ENCODE measurements at regions not wholly inside any gene's neighbourhood (a gene's known extent, or its start where the extent isn't known, plus 50 kb on each side); places are given as distances from the start of the nearest gene placed in this dataset.

DNA sequence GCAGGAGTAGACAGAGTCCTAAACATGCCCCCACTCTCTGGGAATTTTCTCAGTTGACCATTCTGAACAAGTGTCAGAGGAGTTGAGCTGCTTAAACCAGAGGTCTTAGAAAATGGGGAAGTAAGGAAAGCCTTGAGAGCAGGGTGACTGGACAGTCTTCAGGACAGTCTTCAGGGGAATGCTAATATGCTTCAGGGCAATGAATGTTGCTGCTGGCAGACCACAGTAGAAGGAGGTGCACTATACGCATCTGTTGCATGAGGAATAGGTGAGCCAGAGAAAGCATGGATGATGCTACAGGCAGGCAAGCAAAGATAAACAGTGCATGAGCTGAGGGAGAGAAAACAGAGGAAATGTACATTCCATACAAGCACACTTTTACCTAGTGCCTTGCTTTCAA, 196.6 kb upstream of the GPR12 start:
- TF ChIP-seq, protein P1, sequence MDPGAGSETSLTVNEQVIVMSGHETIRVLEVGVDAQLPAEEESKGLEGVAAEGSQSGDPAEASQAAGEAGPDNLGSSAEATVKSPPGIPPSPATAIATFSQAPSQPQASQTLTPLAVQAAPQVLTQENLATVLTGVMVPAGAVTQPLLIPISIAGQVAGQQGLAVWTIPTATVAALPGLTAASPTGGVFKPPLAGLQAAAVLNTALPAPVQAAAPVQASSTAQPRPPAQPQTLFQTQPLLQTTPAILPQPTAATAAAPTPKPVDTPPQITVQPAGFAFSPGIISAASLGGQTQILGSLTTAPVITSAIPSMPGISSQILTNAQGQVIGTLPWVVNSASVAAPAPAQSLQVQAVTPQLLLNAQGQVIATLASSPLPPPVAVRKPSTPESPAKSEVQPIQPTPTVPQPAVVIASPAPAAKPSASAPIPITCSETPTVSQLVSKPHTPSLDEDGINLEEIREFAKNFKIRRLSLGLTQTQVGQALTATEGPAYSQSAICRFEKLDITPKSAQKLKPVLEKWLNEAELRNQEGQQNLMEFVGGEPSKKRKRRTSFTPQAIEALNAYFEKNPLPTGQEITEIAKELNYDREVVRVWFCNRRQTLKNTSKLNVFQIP (CRISPR knock-in tag; IDR thresholded peaks at IDR 0.05; ENCODE audit: borderline replicate concordance, low read depth): no peak
- TF ChIP-seq OSR1 (CRISPR knock-in tag; IDR thresholded peaks at IDR 0.05): no peak
- TF ChIP-seq RARB (CRISPR knock-in tag; IDR thresholded peaks at IDR 0.05): no peak
- no peak for TF ChIP-seq ZFP3 (CRISPR knock-in tag; IDR thresholded peaks at IDR 0.05)
- TF ChIP-seq ISL1 (CRISPR knock-in tag; IDR thresholded peaks at IDR 0.05): no peak
- TF ChIP-seq, protein P2, sequence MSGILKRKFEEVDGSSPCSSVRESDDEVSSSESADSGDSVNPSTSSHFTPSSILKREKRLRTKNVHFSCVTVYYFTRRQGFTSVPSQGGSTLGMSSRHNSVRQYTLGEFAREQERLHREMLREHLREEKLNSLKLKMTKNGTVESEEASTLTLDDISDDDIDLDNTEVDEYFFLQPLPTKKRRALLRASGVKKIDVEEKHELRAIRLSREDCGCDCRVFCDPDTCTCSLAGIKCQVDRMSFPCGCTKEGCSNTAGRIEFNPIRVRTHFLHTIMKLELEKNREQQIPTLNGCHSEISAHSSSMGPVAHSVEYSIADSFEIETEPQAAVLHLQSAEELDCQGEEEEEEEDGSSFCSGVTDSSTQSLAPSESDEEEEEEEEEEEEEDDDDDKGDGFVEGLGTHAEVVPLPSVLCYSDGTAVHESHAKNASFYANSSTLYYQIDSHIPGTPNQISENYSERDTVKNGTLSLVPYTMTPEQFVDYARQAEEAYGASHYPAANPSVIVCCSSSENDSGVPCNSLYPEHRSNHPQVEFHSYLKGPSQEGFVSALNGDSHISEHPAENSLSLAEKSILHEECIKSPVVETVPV (CRISPR knock-in tag; IDR thresholded peaks at IDR 0.05): no peak
- TF ChIP-seq SNAI2 (CRISPR knock-in tag; IDR thresholded peaks at IDR 0.05): no peak
- no peak for TF ChIP-seq ZNF70 (CRISPR knock-in tag; IDR thresholded peaks at IDR 0.05)
- TF ChIP-seq, protein P3, sequence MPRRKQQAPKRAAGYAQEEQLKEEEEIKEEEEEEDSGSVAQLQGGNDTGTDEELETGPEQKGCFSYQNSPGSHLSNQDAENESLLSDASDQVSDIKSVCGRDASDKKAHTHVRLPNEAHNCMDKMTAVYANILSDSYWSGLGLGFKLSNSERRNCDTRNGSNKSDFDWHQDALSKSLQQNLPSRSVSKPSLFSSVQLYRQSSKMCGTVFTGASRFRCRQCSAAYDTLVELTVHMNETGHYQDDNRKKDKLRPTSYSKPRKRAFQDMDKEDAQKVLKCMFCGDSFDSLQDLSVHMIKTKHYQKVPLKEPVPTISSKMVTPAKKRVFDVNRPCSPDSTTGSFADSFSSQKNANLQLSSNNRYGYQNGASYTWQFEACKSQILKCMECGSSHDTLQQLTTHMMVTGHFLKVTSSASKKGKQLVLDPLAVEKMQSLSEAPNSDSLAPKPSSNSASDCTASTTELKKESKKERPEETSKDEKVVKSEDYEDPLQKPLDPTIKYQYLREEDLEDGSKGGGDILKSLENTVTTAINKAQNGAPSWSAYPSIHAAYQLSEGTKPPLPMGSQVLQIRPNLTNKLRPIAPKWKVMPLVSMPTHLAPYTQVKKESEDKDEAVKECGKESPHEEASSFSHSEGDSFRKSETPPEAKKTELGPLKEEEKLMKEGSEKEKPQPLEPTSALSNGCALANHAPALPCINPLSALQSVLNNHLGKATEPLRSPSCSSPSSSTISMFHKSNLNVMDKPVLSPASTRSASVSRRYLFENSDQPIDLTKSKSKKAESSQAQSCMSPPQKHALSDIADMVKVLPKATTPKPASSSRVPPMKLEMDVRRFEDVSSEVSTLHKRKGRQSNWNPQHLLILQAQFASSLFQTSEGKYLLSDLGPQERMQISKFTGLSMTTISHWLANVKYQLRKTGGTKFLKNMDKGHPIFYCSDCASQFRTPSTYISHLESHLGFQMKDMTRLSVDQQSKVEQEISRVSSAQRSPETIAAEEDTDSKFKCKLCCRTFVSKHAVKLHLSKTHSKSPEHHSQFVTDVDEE (CRISPR knock-in tag; IDR thresholded peaks at IDR 0.05): no peak
- TF ChIP-seq TCF4 (CRISPR knock-in tag; IDR thresholded peaks at IDR 0.05; ENCODE audit: borderline replicate concordance): no peak
- TF ChIP-seq, protein P4, sequence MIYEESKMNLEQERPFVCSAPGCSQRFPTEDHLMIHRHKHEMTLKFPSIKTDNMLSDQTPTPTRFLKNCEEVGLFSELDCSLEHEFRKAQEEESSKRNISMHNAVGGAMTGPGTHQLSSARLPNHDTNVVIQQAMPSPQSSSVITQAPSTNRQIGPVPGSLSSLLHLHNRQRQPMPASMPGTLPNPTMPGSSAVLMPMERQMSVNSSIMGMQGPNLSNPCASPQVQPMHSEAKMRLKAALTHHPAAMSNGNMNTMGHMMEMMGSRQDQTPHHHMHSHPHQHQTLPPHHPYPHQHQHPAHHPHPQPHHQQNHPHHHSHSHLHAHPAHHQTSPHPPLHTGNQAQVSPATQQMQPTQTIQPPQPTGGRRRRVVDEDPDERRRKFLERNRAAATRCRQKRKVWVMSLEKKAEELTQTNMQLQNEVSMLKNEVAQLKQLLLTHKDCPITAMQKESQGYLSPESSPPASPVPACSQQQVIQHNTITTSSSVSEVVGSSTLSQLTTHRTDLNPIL (CRISPR knock-in tag; IDR thresholded peaks at IDR 0.05; ENCODE audit: low read depth): no peak
- TF ChIP-seq TOX (CRISPR knock-in tag; IDR thresholded peaks at IDR 0.05; ENCODE audit: borderline replicate concordance): no peak
- TF ChIP-seq BACH2 (CRISPR knock-in tag; IDR thresholded peaks at IDR 0.05; ENCODE audit: borderline replicate concordance): no peak
- TF ChIP-seq ARNTL (CRISPR knock-in tag; IDR thresholded peaks at IDR 0.05; ENCODE audit: borderline replicate concordance, low read depth): no peak
- TF ChIP-seq CSDC2 (CRISPR knock-in tag; IDR thresholded peaks at IDR 0.05): no peak
- no peak for ATAC-seq

DNA sequence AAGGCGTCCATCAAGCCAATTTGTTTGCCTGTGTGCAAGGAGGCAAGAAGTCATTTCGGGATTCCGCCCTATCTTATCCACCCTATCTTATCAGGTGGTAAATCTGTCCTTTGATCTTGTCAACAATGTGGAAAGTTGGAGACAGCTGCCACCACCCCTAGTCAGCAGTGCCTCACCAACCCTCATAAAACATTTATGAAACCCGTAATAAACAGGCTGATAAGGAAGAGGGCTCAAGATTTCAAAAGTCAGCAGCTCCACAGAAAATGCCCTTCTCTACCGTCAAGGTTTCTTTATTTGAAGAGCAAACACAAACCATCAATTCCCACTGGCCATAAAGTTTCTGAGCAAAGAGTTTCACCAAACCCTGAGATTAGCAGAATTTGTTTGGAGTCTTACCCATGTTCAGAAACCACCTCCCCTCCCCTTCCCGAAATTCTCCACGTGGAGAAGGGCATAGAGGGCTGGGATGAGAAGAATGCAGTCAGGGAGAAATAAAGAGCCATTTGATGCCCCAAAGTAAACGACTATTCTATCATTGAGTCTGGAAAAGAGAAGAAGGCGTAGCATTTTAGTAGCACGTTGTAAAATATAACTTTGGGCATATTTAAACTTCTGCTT, 196.0 kb upstream of the GPR12 start:
- TF ChIP-seq, protein P5, sequence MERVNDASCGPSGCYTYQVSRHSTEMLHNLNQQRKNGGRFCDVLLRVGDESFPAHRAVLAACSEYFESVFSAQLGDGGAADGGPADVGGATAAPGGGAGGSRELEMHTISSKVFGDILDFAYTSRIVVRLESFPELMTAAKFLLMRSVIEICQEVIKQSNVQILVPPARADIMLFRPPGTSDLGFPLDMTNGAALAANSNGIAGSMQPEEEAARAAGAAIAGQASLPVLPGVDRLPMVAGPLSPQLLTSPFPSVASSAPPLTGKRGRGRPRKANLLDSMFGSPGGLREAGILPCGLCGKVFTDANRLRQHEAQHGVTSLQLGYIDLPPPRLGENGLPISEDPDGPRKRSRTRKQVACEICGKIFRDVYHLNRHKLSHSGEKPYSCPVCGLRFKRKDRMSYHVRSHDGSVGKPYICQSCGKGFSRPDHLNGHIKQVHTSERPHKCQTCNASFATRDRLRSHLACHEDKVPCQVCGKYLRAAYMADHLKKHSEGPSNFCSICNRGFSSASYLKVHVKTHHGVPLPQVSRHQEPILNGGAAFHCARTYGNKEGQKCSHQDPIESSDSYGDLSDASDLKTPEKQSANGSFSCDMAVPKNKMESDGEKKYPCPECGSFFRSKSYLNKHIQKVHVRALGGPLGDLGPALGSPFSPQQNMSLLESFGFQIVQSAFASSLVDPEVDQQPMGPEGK (CRISPR knock-in tag; IDR thresholded peaks at IDR 0.05; ENCODE audit: borderline replicate concordance): no peak
- TF ChIP-seq ZNF565 (CRISPR knock-in tag; conservative IDR thresholded peaks at IDR 0.05; ENCODE audit: low read depth) (no peak), ZNF8 (CRISPR knock-in tag; IDR thresholded peaks at IDR 0.05) (no peak), CSDC2 (CRISPR knock-in tag; IDR thresholded peaks at IDR 0.05) (no peak), ZNF70 (CRISPR knock-in tag; IDR thresholded peaks at IDR 0.05) (no peak), ARNTL (CRISPR knock-in tag; IDR thresholded peaks at IDR 0.05; ENCODE audit: borderline replicate concordance, low read depth) (no peak)
- TF ChIP-seq, protein P2 (CRISPR knock-in tag; IDR thresholded peaks at IDR 0.05): no peak
- TF ChIP-seq, protein P3 (CRISPR knock-in tag; IDR thresholded peaks at IDR 0.05): no peak
- no peak for ATAC-seq

Measured in SK-N-SH treated with all-trans-retinoic acid at 6 μM for 48 hours (cell line).